Astrocyte of the cerebellum (primary cell): ENCODE measurements at regions not wholly inside any gene's neighbourhood (a gene's known extent, or its start where the extent isn't known, plus 50 kb on each side); places are given as distances from the start of the nearest gene placed in this dataset.
A peak's percentile ranks its signal among the peaks of the same experiment; 100 is the strongest.
"Not testable (repeated sequence)": the region's sequence is repeated elsewhere in the genome, so short reads cannot be mapped to it uniquely, and the experiment has no call there.

Source experiments
- DNase-seq: peaks from one replicate; pipeline ENCODE4 v3.0.0-alpha.2; 2011; ENCODE audit warnings: low read depth
- H3K4me3 ChIP-seq: 2 replicates; pipeline ENCODE4 v1.5.1; 2011; ENCODE audit warnings: mild to moderate bottlenecking, low read depth, low read length, moderate library complexity
- CTCF ChIP-seq: IDR thresholded peaks from 2 replicates; pipeline ENCODE4 v1.5.1; 2012; ENCODE audit warnings: low read length, low read depth, moderate library complexity, mild to moderate bottlenecking; ENCODE audit errors: missing control alignments
- in situ Hi-C: cut with HindIII; loops from 2 replicates; pipeline ENCODE4 v1.10.0; 2017; ENCODE audit warnings: low sequenced_read_pairs

DNA sequence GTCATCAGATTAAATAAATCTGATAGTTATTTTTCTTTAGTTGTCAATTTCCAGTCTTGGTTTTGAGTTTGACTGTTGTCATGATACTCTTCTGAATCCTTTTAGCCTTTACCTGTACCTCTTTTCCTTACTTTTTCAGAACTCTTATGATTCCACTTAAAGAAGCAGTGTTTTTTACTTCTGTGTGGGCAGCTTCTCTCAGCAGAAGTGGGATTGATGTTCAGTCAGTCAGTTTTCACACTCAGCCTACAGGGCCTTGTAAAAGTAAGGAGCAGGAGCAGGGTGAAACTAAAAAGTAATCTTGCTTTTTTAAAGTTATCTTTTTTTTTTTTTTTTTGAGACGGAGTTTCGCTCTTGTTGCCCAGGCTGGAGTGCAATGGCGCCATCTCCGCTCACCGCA lies 75.1 kb downstream of the HAUS1 start:
- no peak for TF ChIP-seq CTCF
- H3K4me3 ChIP-seq = no peak overlapping the region
- DNase-seq = no peak
- in situ Hi-C loops = no loop called here

DNA sequence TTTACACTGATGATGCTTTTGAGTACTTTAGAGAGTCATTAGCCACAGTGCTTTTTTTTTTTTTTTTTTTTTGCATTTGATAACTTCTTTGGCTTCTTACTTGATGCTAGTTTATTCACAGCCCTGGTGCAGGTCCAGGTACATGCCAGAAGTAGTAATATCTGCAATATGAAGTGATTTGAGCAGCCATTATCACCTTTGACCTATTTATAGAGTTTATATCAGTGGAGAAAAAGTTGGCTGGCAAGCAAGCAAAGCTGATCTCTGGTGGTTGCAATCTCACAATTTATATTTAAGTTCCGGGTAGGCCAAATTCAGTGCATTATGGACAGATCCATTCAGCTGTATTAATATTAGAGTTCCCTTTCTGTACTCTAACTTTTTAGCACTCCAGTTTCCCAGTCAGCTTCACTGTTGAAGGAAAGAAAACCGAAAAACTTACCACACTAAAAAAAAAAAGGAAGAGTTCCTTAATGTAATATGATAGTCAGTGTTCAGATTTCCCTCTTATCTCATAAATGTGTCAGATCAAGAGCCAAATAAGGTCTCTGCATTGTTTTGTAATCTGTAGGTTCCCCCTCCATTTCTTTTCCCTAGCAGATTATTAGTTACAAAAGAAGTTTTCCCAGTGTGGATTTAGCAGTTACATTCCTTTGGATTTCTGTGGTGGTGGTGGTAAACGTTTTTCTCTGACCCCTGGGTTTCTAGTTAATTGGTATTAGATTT lies 78.6 kb downstream of the HAUS1 start:
- no peak for TF ChIP-seq CTCF
- H3K4me3 ChIP-seq = no peak overlapping the region
- in situ Hi-C loops = no loop called here
- DNase-seq = no peak

GRCh38 chr18:46184296-46184695 lies 80.1 kb downstream of the HAUS1 start:
- H3K4me3 ChIP-seq, in situ Hi-C loops, DNase-seq: not testable (repeated sequence)

DNA sequence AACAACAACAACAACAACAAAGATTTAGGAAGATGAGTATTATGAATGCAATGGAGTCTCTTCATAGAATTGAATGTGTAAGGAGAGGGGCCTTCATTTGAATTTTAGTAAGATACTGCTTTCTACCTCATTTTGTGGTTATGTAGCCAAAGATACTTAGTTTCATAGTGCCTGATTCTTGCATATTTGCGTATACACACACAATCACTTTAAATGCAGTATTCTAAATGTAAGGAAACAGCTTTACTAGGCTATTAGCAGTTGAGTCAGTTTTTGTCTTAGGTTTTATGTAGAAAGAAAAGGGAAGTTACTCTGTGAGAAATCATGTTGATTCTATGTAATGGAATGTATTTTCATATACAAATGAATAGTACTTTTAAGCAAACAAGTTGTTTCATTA lies 80.5 kb downstream of the HAUS1 start:
- H3K4me3 ChIP-seq = no peak overlapping the region
- in situ Hi-C loops = no loop called here
- no peak for TF ChIP-seq CTCF
- DNase-seq = no peak

DNA sequence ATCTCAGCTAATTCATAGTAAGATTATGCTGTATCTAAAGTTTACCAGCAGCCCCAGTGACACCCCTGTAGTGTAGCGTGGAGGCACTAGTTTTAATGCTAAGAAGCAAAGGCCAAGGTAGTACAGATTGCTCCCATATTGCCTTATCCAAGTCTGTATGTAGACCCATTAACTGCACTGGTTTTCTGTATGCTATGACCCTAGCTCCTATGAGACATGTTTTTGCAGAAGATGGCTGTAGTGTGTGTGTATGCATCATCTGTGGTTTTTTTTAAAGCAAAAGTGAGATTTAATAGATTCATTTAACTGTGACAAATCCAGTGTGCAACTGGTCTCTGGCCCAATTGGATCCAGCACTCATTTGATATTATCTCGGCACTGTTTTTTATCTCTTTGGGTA lies 86.5 kb downstream of the HAUS1 start:
- no peak for TF ChIP-seq CTCF
- in situ Hi-C loops = no loop called here

GRCh38 chr18:46196627-46197243 lies 92.5 kb downstream of the HAUS1 start:
- TF ChIP-seq CTCF = no peak
- no peak for DNase-seq
- in situ Hi-C loops = loop anchor here (5.0 kb wide), 1 partner anchor 66 kb away; no protein-coding TSS in a partner anchor
- no peak overlapping the region for H3K4me3 ChIP-seq

More for the DNA sequence above, 86.5 kb downstream of the HAUS1 start:
- H3K4me3 ChIP-seq = no peak overlapping the region
- no peak for DNase-seq

DNA sequence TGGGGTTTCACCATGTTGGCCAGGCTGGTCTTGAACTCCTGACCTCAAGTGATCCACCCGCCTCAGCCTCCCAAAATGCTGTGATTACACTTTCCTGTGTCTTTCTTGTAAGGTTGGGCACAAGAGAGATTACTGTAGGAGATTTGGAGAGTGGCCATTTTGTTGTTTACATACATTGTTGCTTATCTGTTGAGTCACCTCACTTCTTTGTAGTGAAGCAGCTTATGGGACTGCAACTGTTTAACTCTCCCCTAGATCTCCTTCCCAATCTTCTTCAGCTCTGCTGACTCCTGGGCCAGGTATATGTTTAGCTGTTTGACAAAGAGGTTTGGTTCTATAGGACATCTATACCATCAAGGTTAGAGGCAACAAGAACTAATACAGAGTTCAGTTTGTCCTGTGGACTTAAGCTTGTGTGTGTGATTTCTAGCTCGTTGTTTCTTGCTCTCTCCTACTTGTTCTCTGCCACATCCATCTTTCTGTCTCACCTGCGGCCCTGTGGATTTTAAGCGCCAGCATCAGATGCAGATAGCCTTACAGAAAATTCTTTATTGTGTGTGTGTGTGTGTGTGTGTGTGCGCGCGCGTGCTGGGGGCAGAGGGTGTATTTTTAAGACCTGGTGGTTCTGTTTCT lies 95.4 kb downstream of the HAUS1 start:
- in situ Hi-C loops = loop anchor here (5.0 kb wide), 1 partner anchor 63 kb away; no protein-coding TSS in a partner anchor
- peak; percentile 18 for DNase-seq
- no peak for TF ChIP-seq CTCF
- H3K4me3 ChIP-seq = no peak overlapping the region

DNA sequence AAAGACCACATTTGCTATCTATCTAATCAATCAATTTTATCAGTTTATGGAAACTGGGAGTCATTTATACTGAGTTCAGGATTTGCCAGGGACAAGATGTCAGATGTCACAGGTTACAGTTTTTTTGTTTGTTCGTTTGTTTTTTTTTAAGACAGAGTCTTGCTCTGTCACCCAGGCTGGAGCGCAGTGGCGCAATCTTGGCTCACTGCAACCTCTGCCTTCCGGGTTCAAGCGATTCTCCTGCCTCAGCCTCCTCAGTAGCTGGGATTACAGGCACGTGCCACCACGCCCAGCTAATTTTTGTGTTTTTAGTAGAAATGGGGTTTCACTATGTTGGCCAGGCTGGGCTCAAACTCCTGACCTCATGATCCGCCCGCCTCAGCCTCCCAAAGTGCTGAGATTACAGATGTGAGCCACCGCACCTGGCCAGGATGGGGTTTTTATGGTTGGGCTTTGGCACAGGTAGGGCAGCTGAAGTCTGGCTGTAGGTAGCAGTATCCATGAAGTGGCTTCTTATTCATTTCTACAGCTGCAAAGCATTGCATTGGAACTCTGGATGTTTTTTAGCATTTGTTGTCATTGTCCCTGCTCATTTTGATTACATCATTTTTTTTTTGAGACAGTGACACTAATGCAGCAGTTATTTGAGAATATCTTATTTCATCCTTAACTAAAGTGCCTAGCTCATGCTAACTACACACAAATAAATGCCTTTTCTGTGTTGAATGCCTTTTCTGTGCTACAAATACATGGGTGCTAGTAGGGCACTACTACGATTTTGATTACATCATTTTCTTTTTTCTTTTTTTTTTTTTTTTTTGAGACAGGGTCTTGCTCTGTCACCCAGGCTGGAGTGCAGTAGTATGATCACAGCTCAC lies 96.2 kb downstream of the HAUS1 start:
- H3K4me3 ChIP-seq, in situ Hi-C loops: not testable (repeated sequence)

More for the DNA sequence above, 96.2 kb downstream of the HAUS1 start:
- not testable (repeated sequence) for DNase-seq
